Stimulated activated CD4-positive, alpha-beta T cell treated with anti-CD3 and anti-CD28 coated beads, Interleukin-2, amount 100 ng/mL, for 48 hours (primary cell): ENCODE measurements at regions not wholly inside any gene's neighbourhood (a gene's known extent, or its start where the extent isn't known, plus 50 kb on each side); places are given as distances from the start of the nearest gene placed in this dataset.
"Not testable (repeated sequence)": the region's sequence is repeated elsewhere in the genome, so short reads cannot be mapped to it uniquely, and the experiment has no call there.

Experiments used
- DNase-seq, 2 donors: peaks; one replicate each; pipeline ENCODE4 v3.0.0-alpha.2; 2020

DNA sequence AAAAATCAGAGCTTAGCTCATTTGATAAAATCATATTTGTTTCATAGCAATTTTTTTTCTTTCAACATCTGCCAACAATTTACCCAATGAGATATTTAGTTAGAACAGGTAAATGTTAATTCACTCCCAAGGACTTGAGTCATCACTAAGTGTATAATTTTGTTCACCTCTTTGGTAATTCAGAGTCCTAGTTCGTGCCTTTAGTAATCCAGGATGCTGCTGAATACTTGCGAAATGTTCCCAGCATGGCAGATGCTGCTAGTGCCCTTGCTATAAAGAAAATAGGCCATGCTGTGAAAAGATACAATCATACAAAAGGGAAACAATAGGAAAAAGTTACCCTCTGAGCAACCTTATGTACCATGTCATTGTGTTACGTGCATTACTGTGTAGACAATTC, 210.5 kb downstream of the CSNK1G3 start:
- no peak for DNase-seq

DNA sequence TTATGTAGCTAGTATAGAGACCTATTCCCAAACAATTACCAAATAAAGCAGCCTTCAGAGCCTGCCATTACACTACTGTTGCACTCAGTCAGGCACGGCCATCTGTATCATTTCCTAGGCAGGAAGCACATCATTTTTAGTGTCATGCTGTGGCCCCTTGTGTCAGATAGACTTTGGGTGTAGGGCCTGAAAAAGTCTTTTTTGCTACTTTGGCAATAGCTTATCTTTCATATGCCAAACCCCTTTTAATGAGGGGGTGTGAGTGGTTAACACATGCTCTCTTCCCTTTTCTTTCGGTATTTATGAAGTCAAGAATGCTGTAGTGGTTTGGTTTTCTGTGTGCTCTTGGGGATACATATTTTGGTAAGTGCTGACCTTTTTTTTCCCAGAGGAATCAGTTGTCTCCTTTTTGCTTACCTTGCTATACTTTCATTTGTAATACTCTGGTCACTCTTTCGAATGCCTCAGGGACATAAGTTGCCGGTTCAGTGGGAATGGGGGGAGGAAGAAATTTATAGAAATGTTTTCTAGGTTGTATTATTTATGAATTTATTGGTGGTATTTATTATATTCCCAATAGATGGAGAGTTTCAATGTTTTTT, 209.8 kb downstream of the CSNK1G3 start:
- no peak for DNase-seq

- no peak for DNase-seq
Measured at GRCh38 chr5:123720955-123721354, 209.0 kb downstream of the CSNK1G3 start.

DNA sequence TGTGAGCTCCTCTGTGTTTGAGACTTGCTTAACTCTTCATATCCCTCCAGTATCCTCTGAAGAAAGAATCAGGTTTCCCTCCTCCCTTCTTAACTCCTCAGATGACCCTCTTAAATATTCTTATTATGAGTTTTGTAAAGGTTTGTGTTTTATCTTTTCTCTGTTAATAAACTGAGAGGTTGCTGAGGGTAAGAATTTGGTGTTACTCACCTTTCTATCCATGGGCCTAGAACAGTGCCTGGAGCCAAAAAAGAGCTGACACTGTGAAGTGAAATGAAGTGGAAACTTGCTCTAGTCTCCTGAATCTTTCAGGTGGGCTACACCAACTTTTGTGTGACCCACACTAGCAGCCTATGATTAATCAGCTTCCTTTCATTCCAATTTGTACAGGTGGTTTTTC, 208.4 kb downstream of the CSNK1G3 start:
- DNase-seq = no peak

DNA sequence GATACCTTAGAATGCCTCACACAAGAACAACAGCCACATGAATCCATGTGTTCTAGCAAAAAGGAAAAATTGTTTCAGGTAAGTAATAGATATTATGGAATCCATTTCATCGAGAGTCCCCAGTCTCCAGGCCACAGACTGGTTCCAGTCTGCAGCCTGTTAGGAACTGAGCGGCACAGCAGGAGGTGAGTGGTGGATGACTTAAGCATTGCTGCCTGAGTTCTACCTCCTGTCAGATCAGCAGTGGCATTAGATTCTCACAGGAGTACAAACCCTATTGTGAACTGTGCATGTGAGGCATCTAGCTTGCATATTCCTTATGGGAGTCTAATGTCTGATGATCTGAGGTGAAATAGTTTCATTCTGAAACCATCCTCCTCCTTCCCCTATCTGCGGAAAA, 207.0 kb downstream of the CSNK1G3 start:
- DNase-seq = no peak

DNA sequence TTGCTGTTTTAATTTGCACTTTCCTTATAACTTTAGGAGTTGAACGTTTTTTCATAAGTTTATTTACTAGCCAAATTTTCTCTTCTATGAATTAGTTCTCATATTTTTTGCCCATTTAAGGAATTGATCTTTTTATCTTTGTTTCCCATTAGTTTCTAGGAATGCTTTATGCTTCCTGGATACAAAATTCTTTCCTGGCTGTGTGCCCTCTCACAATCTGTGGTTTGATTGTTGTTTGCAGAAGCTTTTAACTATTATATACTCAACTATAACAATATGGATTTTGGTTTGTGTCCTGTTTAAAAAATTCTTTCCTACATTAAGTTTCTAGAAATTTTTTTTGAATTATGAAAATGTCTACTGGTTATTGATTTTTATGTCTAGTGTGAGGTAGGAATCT, 206.3 kb downstream of the CSNK1G3 start:
- DNase-seq = no peak

- DNase-seq = no peak
Measured at GRCh38 chr5:123717139-123717538, 205.2 kb downstream of the CSNK1G3 start.

DNA sequence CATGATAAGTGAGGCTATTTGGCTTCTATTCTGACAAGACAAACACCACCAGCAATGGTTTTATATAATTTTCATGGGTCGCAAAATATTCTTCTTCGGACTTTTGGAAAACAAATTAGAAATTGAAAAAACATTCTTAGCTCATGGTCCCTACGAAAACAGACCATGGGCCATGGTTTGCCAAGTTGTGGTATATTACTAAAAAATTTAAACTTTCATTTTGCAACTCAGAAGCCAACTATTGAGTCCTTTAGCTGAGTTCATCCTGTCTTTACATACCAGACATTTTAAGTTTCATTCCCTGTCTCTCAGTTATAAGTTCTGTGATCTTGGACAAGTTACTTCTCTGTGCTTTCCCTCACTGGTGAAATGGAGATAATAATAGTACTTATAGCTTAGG, 198.1 kb downstream of the CSNK1G3 start:
- no peak for DNase-seq

- no peak for DNase-seq
Measured at GRCh38 chr5:123709422-123709821, 197.4 kb downstream of the CSNK1G3 start.

DNA sequence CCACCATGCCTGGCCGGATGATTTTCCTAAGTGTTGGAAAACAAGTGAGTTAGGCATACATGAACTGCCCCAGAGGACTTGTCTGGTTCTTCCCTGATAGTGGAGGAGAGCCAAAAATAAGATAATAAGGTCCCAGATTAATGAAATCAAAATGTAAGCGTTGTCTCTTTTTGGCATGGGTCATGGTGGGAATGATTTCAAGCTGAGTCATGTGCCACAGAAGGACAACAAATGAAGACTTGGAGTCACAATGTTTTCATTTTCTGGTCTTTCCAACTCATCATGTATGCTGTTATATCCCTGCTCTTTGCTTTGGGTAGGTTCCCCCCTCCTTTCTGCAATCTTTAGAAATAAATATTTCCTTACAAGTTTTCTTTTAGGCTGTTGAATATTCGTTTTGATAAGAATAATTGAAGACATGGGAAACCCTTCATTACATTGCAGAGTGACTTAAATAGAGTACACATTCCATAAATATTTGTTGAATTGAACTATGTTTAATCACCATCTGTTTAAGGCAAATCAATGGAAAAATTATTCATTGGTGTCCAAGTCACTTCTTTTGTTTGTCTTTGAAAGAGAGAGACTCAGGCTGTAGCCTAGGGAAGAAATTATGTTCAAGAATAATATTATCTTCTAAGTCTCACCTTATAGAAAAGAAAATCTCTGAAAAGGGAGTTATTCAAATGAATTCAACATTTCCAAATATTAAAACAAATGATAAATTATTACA, 196.3 kb downstream of the CSNK1G3 start:
- no peak for DNase-seq

DNA sequence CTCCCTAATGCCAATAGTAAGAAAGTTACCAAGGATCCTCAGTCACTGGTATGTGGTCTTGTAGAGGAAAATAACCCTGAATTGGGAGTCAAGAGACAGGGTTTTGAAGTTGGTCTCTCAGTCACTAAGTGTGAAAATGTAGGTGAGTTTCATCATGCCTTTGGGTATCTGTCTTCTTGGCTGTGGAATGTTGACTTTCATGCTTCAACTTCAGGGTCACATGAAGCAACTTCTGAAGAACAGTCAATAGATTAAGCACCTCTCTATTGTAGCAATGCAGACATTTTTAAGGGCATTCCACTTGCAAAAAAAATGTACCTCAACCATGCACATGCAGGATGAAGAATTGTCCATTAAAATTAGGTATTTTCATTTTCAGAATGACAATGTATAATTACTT, 194.6 kb downstream of the CSNK1G3 start:
- DNase-seq = no peak

- no peak for DNase-seq
Measured at GRCh38 chr5:123705741-123706140, 193.8 kb downstream of the CSNK1G3 start.

- DNase-seq = no peak
Measured at GRCh38 chr5:123701511-123702200, 189.7 kb downstream of the CSNK1G3 start.

- DNase-seq = no peak
Measured at GRCh38 chr5:123700624-123701287, 188.8 kb downstream of the CSNK1G3 start.

GRCh38 chr5:123699571-123699970, 187.6 kb downstream of the CSNK1G3 start:
- no peak for DNase-seq

DNA sequence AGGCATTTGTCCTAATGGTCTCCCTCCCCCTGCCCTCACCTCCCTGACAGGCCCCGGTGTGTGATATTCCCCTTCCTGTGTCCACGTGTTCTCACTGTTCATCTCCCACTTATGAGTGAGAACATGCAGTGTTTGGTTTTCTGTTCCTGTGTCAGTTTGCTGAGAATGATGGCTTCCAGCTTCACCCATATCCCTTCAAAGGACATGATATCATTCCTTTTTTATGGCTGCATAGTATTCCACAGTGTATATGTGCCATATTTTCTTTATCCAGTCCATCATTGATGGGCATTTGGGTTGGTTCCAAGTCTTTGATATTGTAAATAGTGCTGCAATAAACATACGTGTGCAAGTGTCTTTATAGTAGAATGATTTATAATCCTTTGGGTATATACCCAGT, 187.0 kb downstream of the CSNK1G3 start:
- not testable (repeated sequence) for DNase-seq

GRCh38 chr5:123696921-123697341, 185.0 kb downstream of the CSNK1G3 start:
- no peak for DNase-seq

DNA sequence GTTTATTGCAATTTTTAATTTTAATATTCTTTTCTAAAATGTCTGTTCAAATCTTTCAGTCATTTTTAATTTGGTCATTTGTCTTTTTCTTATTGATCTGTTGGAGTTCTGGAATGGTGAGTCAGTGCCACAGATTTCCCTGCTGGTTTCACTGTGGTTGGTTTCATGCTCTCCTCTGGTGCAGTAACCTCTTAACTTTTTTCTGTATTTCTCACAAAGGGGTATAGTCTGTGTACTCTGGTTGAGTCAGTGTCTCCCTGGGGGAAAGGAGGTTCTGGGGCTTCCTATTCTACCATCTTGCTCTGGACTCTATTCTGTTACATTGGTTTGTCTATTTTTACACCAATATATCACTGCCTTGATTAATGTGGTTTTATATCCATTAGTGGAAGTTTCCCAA, 178.8 kb downstream of the CSNK1G3 start:
- DNase-seq = no peak

DNA sequence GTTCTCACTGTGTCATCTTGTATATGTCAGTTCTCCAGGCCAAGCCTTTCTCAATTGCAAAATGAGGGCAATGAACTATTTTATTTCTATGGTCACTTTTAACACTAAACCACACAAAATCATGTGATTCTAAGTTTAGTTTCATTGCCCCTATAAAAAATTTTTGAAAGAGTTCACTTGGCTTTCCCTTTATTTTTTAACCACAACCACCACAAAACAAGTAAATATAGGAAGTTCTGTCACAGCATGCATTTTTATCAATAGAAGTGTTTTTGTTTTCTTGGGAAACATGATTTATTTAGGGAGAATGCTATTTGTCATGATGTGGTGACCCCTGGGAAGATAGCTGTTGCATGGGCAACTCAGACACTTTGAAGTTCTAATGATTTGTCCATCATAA, 169.1 kb downstream of the CSNK1G3 start:
- DNase-seq = no peak

- DNase-seq = no peak
Measured at GRCh38 chr5:123673107-123673506, 161.1 kb downstream of the CSNK1G3 start.

DNA sequence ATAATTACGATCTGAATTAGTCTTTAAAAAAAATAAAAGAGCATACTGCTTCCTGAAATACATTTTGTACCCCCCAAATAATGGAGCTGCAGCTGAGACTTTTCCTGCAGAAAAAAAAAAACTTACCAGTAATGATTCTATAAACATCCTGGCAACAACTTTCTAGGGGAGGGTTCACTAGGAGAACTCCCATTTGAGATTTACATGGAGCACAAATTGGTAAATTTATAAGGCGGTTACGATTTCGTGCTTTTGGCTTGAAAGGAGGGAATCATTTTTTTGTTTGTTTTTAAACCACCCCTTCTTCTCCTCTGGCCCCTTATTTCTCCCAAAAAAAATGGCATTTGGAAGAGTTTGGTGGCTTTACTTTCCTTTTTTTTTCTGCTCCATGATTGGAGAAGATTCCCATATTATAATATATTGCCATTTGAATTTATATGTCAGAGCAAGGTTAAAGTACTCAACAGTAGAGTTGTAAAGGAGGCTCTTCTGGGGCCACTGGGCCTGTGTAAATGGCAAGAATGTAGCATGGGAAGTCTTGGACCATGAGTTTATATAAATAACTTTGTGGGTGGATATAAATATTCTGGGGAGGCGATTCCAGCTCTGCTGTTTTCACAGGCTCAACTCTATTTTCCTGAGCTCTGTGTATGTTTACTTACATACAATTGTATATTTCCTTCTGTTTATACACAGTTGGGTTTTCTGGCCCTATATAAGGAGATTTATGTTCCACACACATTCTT, 159.9 kb downstream of the CSNK1G3 start:
- DNase-seq = no peak

DNA sequence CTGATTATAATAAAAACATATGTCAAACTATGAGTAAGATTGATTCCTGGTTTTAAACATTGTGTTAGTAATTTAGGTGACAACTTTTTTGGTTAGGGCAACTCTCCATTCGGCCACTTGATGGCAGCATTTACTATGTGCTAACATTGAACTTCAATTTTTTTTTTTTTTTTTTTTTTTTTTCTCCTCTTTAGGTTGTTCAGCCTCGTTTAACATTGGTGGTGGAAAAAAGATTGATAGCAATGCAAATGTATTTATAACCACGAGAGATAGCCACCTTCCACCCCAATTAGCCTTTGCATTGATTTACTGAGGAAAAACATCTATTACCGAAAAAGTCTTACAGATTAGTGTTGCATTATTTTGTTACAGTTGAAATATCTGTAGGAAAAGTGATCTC, 159.1 kb downstream of the CSNK1G3 start:
- peak; percentile 32 to 37 for DNase-seq
